Thyroid gland (tissue), 4 donors: ENCODE measurements at regions not wholly inside any gene's neighbourhood (a gene's known extent, or its start where the extent isn't known, plus 50 kb on each side); places are given as distances from the start of the nearest gene placed in this dataset.

Experiments used
- POLR2A ChIP-seq, 2 donors: fragments of 450-650 bp; IDR thresholded peaks; one replicate each; pipeline ENCODE4 v1.6.1; 2017; ENCODE audit warnings: antibody characterized with exemption in 2 of 2, mild to moderate bottlenecking in 2 of 2, moderate library complexity in 1 of 2
- TF ChIP-seq, protein P1 (sequence below), 6 experiments: fragments of 200-600 bp in 3 of 6; fragments of 450-650 bp in 3 of 6; sonication (generic) in 3 of 6; IDR thresholded peaks; one replicate each; pipeline ENCODE4 v1.5.1; 2016 to 2019; ENCODE audit warnings: antibody characterized with exemption in 6 of 6, mild to moderate bottlenecking in 2 of 6, inconsistent platforms in 1 of 6, moderate library complexity in 1 of 6

DNA sequence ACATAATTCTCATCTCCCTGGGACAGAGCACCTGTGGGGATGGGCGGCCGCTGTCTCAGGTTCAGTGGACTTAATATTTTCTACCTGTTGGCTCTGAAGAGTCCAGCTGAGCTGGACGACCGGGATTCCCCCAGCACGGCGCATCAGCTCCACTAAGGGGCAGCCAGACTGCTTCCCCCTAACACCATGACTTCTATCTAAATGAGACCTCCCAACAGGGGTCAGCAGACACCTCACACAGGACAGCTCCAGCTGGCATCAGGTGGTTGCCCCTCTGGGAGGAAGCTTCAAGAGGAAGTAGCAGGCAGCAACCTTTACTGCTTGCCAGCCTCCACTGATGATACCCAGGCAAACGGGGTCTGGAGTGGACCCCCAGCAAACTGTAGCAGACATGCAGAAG is 226.0 kb upstream of the DSEL start:
- TF ChIP-seq, protein P1, sequence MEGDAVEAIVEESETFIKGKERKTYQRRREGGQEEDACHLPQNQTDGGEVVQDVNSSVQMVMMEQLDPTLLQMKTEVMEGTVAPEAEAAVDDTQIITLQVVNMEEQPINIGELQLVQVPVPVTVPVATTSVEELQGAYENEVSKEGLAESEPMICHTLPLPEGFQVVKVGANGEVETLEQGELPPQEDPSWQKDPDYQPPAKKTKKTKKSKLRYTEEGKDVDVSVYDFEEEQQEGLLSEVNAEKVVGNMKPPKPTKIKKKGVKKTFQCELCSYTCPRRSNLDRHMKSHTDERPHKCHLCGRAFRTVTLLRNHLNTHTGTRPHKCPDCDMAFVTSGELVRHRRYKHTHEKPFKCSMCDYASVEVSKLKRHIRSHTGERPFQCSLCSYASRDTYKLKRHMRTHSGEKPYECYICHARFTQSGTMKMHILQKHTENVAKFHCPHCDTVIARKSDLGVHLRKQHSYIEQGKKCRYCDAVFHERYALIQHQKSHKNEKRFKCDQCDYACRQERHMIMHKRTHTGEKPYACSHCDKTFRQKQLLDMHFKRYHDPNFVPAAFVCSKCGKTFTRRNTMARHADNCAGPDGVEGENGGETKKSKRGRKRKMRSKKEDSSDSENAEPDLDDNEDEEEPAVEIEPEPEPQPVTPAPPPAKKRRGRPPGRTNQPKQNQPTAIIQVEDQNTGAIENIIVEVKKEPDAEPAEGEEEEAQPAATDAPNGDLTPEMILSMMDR (IDR thresholded peaks at IDR 0.05) = no peak
- no peak for TF ChIP-seq POLR2A (IDR thresholded peaks at IDR 0.05)
